ENCODE measurements at regions not wholly inside any gene's neighbourhood (a gene's known extent, or its start where the extent isn't known, plus 50 kb on each side); places are given as distances from the start of the nearest gene placed in this dataset.
"Not testable (repeated sequence)": the region's sequence is repeated elsewhere in the genome, so short reads cannot be mapped to it uniquely, and the experiment has no call there.

DNA sequence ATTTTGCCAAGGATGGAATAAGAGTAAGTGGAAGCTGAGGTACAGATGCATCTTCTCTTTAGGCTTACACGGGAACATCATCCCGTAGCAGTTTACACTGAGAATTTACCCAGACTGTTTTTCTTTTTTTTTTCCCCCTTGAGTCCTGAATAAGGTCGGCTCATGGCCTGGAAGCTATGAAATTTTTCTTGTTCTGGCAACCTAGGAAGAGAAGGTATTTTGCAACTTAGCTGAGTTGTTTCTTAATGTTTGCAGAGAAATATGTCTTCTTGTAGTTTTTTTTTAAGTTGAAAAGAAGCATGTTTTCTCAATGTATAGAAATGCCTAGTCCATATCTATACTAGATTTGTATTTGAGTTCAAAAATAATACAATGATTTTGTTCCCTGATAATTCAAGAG lies 712.5 kb downstream of the TDRD15 start:
- in situ Hi-C loops (cut with HindIII; ENCODE audit: low sequenced_read_pairs), result no loop called here
- no peak for DNase-seq (ENCODE audit: low spot score)

DNA sequence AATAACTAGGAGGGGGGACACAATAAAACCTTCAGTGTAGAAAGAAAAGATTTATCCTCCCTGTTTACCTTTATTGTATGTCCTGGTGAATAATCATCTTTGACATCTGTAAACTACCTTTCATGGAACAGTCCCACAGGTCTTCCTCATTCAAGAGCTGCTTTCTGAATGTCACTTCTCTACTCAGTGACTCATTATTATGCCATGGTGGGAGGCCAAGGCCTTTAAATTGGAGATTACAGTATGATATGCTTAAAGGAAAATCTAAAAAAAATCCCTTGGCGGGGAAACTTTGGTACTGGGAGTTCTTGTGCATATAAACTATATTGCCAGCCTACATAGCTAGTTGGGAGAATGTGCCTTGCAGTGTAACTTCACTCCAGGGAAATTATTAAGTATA lies 713.0 kb downstream of the TDRD15 start:
- DNase-seq (ENCODE audit: low spot score), result no peak
- in situ Hi-C loops (cut with HindIII; ENCODE audit: low sequenced_read_pairs), result no loop called here

GRCh38 chr2:21837168-21837960 lies 713.6 kb downstream of the TDRD15 start:
- DNase-seq (ENCODE audit: low spot score), result no peak
- in situ Hi-C loops (cut with HindIII; ENCODE audit: low sequenced_read_pairs), result no loop called here

DNA sequence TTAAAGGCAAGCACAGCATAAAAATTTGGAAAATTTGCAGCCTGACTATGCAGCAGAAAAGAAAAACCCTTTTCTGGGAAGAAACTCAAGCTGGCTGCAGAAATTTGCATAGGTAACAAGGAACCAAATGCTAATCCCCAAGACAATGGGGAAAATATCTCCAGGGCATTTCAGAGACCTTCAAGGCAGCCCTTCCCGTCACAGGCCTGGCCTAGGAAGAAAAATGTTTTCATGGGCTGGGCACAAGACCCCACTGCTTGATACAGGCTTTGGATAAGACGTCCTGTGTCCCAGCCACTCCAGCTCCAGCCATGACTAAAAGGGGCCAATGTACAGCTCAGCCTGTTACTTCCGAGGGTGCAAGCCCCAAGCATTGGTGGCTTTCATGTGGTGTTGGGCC lies 717.6 kb downstream of the TDRD15 start:
- DNase-seq (ENCODE audit: low spot score), result no peak
- in situ Hi-C loops (cut with HindIII; ENCODE audit: low sequenced_read_pairs), result no loop called here

DNA sequence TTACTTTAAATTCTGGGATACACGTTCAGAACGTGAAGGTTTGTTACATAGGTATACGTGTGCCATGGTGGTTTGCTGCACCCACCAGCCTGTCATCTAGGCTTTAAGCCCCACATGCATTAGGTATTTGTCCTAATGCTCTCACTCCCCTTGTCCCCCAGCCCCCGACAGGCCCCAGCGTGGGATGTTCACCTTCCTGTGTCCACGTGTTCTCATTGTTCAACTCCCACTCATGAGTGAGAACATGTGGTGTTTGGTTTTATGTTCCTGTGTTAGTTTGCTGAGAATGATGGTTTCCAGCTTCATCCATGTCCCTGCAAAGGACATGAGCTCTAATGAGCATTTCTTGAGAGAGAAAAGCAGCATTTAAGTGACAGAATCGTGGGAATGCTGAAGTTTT lies 726.6 kb downstream of the TDRD15 start:
- DNase-seq (ENCODE audit: low spot score); in situ Hi-C loops (cut with HindIII; ENCODE audit: low sequenced_read_pairs): not testable (repeated sequence)

- no peak for DNase-seq (ENCODE audit: low spot score)
- in situ Hi-C loops (cut with HindIII; ENCODE audit: low sequenced_read_pairs), result no loop called here
Observed at GRCh38 chr2:21854938-21855337, 731.2 kb downstream of the TDRD15 start.

DNA sequence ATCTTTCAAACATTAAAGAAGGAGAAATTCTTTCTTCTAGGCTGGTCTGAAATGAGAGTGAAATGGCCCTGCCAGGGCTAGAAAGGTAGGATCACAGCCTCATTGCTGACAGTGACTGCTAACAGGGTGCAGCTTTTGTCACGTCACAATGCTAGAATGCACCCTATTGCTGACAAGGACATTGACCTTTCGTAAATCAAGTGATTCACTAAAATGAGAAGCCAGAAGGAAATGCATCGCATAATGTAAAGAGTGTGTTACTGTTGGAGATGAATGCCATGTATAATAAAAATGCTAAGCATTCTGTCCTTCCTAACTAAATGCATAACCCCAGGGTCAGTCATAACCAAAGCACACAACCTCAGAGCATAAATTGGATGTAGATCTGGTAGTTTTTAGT lies 732.9 kb downstream of the TDRD15 start:
- DNase-seq (ENCODE audit: low spot score), result no peak
- in situ Hi-C loops (cut with HindIII; ENCODE audit: low sequenced_read_pairs), result no loop called here

DNA sequence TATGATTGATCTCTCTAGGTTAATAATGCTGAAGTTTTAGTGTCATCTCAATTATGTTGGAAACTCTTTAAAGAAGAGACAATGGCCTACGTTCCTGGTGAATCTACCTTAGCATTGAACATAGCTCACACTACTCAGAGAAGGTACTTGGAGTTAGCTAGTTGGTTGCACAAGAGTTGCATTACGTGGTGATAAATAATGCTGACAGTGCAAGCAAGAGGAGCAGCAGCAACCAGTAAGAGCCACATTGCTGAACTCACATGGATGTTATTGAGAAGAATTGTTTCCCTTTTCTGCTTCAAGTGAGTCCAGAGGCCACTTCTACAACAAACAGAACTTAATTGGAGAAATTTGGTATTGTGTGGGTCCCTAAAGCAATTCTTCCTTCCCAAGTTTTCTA lies 737.1 kb downstream of the TDRD15 start:
- DNase-seq (ENCODE audit: low spot score), result no peak
- in situ Hi-C loops (cut with HindIII; ENCODE audit: low sequenced_read_pairs), result no loop called here

DNA sequence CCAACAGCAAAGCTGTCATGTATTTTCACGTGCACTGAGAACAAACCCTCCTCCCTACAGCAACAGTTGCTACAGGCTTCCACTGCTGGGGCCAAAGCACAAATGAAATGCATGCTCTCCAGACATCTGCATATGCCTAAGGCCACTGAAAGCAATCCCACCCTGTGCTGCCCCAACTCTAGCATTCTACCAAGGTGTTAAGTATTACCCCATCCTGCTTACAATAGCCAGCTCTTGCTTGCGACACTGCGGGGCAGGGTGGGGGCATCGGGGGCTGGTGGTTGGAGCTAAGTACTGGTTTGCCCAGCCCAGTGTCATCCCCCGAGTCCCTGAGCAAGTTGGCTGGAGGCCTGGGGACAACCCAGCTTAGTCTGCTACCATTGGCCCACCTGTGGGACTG lies 742.5 kb downstream of the TDRD15 start:
- DNase-seq (ENCODE audit: low spot score), result no peak

GRCh38 chr2:21887881-21888280 lies 764.1 kb downstream of the TDRD15 start:
- in situ Hi-C loops (cut with HindIII; ENCODE audit: low sequenced_read_pairs), result no loop called here
- no peak for DNase-seq (ENCODE audit: low spot score)

More for the DNA sequence above, 742.5 kb downstream of the TDRD15 start:
- in situ Hi-C loops (cut with HindIII; ENCODE audit: low sequenced_read_pairs), result no loop called here

DNA sequence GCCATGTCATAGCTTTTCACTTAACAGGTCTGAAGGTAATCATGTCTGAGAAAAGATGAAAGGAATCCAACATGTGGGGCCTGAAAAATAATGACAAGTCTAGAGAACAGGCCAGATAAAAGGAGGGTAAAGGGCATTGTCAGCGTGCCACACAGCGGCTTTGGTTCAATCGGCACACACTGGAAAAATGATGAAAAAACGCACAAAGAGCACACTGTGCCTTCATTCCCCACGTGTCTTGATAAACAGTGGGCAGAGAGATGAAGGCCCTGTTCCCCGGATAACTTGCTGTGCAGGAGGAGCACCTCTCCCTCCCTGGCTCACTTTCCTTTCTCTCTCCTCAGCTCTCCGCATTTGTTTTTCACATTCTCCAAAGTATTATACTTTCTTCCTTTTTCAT lies 766.3 kb downstream of the TDRD15 start:
- in situ Hi-C loops (cut with HindIII; ENCODE audit: low sequenced_read_pairs), result no loop called here
- no peak for DNase-seq (ENCODE audit: low spot score)

DNA sequence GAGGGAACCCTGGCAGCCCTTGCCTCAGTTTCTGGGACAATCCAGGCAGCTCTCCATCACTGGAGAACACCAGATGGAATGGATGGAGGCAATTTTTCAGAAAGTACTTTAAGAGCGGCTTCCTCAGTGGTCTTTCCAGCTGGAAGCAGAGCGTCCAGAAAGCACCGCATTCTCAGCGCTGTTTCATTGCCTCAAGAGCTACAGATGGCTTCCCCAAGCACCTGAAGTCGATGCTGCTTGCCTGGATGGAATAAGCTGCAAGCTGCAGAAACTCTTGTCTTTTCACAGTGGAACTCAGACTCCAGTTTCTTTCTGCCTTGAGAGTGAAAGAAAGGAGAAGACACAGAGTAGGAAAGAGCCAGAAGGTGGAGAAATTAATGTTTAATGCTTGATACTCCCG lies 766.9 kb downstream of the TDRD15 start:
- in situ Hi-C loops (cut with HindIII; ENCODE audit: low sequenced_read_pairs), result no loop called here
- no peak for DNase-seq (ENCODE audit: low spot score)

DNA sequence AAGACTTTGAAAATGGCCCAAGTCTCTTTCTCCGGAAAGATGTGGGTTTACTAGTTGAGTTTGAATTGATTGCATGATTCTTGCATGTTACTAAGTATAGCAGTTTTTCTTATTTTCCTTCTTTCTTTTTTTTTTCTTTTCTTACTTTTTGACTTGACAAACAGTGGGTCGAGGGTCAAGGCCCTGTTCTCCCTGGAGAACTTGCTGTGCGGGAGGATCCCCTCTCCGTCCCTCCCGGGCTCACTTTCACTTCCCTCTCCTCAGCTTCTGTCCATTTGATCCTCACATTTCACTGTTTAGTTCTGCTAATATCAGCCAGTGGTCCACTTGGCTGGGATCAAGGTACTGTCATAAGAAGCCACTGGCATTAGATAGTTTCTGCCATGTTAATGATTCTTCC lies 767.4 kb downstream of the TDRD15 start:
- no peak for DNase-seq (ENCODE audit: low spot score)
- in situ Hi-C loops (cut with HindIII; ENCODE audit: low sequenced_read_pairs), result no loop called here

DNA sequence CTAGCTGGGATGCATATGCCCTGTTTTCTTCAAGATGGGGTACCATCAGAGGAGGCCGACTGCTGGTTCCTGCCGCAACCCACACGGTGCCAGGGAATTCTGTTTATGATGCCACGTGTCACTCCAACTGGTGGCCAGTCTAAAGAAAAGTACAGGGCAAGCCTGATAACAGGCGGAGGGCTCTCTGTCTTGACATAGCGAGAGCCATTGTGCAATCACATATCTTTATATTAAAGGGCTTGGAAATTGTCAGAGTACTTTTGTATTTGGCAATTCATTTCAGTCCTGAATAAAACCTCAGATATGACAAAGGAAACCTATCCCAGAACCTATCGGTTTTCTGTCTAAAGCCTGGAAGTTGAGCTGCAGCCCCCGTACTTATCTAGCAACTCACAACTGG lies 768.4 kb downstream of the TDRD15 start:
- no peak for DNase-seq (ENCODE audit: low spot score)
- in situ Hi-C loops (cut with HindIII; ENCODE audit: low sequenced_read_pairs), result no loop called here

DNA sequence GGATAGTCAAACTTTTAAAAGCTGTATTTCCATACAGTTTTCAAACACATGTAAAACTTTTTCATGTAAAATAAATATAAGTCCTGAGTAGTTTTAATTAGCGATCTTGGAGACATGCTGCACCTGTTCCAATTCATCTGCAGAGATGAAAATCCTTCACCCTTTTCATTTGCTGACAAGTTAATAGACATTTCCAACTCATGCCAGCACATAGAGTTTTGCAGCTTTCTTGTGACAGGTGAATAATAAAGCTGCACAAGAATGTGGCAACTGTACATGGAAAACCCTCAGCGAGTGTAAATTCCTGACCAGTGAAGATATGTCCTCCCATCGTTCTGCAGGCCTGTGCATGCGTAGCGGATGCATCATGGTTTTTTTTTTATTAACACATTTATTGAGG lies 771.4 kb downstream of the TDRD15 start:
- no peak for DNase-seq (ENCODE audit: low spot score)
- in situ Hi-C loops (cut with HindIII; ENCODE audit: low sequenced_read_pairs), result no loop called here

DNA sequence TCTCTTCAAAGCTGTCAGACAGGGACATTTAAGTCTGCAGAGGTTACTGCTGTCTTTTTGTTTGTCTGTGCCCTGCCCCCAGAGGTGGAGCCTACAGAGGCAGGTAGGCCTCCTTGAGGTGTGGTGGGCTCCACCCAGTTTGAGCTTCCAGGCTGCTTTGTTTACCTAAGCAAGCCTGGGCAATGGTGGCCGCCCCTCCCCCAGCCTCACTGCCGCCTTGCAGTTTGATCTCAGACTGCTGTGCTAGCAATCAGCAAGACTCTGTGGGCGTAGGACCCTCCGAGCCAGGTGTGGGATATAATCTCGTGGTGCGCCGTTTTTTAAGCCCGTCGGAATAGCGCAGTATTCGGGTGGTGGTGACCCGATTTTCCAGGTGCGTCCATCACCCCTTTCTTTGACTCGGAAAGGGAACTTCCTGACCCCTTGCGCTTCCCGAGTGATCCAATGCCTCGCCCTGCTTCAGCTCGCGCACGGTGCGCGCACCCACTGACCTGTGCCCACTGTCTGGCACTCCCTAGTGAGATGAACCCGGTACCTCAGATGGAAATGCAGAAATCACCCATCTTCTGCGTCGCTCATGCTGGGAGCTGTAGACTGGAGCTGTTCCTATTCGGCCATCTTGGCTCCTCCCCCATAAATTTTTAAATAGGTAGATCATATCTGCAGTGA lies 785.1 kb downstream of the TDRD15 start:
- in situ Hi-C loops (cut with HindIII; ENCODE audit: low sequenced_read_pairs); DNase-seq (ENCODE audit: low spot score): not testable (repeated sequence)

- in situ Hi-C loops (cut with HindIII; ENCODE audit: low sequenced_read_pairs), result no loop called here
- no peak for DNase-seq (ENCODE audit: low spot score)
Observed at GRCh38 chr2:21910832-21911507, 787.2 kb downstream of the TDRD15 start.

- no peak for DNase-seq (ENCODE audit: low spot score)
- in situ Hi-C loops (cut with HindIII; ENCODE audit: low sequenced_read_pairs), result no loop called here
Observed at GRCh38 chr2:21912405-21912804, 788.6 kb downstream of the TDRD15 start.

- DNase-seq (ENCODE audit: low spot score), result no peak
- in situ Hi-C loops (cut with HindIII; ENCODE audit: low sequenced_read_pairs), result no loop called here
Observed at GRCh38 chr2:21915201-21915600, 791.4 kb downstream of the TDRD15 start.

- in situ Hi-C loops (cut with HindIII; ENCODE audit: low sequenced_read_pairs), result no loop called here
- no peak for DNase-seq (ENCODE audit: low spot score)
Observed at GRCh38 chr2:21916934-21917522, 793.3 kb downstream of the TDRD15 start.
